ENCODE measurements at regions not wholly inside any gene's neighbourhood (a gene's known extent, or its start where the extent isn't known, plus 50 kb on each side); places are given as distances from the start of the nearest gene placed in this dataset.

DNA sequence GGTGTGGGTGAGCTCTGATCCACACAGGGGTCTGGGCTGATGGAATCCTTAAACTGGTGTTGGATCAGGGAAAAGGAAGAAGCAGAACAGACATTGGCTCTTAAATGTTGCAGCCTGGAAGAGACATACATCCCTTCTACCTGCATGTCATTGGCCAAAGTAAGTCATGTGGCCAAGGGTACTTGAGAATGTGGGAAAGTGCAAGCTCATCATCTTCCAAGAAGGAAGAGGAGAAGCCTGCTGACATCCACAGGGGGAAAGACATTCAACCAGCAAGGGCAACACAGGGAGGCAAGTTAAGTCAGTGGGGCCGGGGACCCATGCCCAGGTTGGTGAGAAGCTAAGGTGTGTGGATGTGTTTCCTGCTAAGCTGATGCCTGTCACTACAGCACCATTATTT lies 272.8 kb upstream of the MKI67 start:
- Histone ChIP-seq H3K9me3 (ENCODE audit: insufficient read depth, low read depth, low read length) (no peaks in the 10 kb centered on the region), H3K27me3 (ENCODE audit: insufficient read depth, low read length) (no peaks in the 10 kb centered on the region), H3K4me1 (ENCODE audit: insufficient read depth, low read length) (no peaks in the 10 kb centered on the region), H3K27ac (ENCODE audit: low read depth, low read length) (no peak overlapping the region), H3K4me3 (ENCODE audit: low read length) (no peak overlapping the region), H3K9ac (ENCODE audit: low read depth, low read length) (no peak overlapping the region), H3K36me3 (ENCODE audit: insufficient read depth, low read length) (no peaks in the 10 kb centered on the region)
- 94% methylated on average over 1 of the region's 1 CpG for WGBS

DNA sequence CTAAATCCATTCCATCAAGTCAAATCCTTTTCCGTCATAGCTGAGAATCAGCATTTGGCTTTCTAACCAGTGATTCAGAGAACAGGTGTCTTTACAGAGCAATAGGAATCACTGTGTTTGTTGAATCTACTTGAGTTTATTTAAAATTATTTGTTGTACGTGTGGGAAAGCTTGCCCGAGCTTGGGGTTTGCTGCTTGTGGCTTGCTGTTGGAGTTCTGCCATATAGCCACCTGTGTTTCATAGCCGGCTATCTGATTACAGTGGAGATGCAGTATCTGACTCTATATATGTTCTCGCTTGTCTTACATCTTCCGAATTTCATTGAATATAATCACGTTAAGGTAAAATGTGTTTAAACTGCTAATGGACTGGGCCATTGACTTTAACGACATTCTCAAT lies 274.3 kb upstream of the MKI67 start:
- 87% methylated on average over 7 of the region's 8 CpGs for whole genome bisulfite sequencing
- H3K9me3 ChIP-seq (ENCODE audit: insufficient read depth, low read depth, low read length): no peaks in the 10 kb centered on the region
- H3K4me3 ChIP-seq (ENCODE audit: low read length): no peak overlapping the region
- no peaks in the 10 kb centered on the region for H3K4me1 ChIP-seq (ENCODE audit: insufficient read depth, low read length)
- H3K9ac ChIP-seq (ENCODE audit: low read depth, low read length): no peak overlapping the region
- H3K27me3 ChIP-seq (ENCODE audit: insufficient read depth, low read length): no peaks in the 10 kb centered on the region
- no peaks in the 10 kb centered on the region for H3K36me3 ChIP-seq (ENCODE audit: insufficient read depth, low read length)
- H3K27ac ChIP-seq (ENCODE audit: low read depth, low read length): no peak overlapping the region

DNA sequence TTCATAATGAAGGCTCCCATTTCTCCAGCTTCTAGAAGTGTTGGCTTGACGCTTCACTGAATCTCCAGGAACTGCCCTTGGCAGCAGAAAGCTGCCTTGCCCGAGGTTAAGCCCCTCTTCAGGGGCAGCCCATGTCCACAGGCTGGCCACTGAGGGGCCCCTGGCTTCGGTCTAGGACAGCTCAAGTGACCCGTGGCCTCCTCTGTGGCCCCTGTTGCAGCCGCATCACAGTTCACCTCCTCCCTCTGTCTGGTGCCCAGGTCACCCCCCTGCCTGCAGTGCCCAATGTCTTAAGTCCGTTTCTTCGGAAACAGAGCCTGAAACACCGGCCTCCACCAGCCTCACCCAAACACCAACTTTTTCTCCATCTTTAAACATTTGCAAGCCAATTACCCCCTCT lies 279.2 kb upstream of the MKI67 start:
- Histone ChIP-seq H3K4me3 (ENCODE audit: low read length) (no peak overlapping the region), H3K4me1 (ENCODE audit: insufficient read depth, low read length) (no peaks in the 10 kb centered on the region), H3K9ac (ENCODE audit: low read depth, low read length) (no peak overlapping the region), H3K27ac (ENCODE audit: low read depth, low read length) (no peak overlapping the region), H3K9me3 (ENCODE audit: insufficient read depth, low read depth, low read length) (no peaks in the 10 kb centered on the region), H3K27me3 (ENCODE audit: insufficient read depth, low read length) (no peaks in the 10 kb centered on the region), H3K36me3 (ENCODE audit: insufficient read depth, low read length) (no peaks in the 10 kb centered on the region)
- 95% methylated on average over 8 of the region's 8 CpGs for WGBS

DNA sequence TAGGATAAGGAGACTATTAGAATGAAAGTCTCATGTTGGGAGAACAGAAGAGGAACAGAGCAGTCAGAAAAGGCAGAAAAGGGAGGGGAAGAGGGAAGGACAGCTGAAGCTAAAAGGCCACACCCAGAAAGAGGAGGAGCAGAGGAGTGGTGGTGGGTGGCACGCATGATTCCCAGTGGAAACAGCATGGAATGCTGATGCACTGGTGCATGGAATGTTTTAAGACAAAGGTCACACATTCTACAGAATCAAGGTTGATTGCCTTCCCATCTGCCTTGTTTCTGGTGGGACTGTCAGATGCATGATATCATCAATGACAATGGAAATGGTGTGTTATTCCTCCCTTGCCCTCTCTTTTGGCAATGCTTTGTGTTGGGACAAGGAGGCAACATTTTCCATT lies 285.4 kb upstream of the MKI67 start:
- Histone ChIP-seq H3K36me3 (ENCODE audit: insufficient read depth, low read length) (no peaks in the 10 kb centered on the region), H3K4me1 (ENCODE audit: insufficient read depth, low read length) (no peaks in the 10 kb centered on the region), H3K27me3 (ENCODE audit: insufficient read depth, low read length) (no peaks in the 10 kb centered on the region), H3K27ac (ENCODE audit: low read depth, low read length) (no peak overlapping the region), H3K9ac (ENCODE audit: low read depth, low read length) (no peak overlapping the region), H3K9me3 (ENCODE audit: insufficient read depth, low read depth, low read length) (no peaks in the 10 kb centered on the region), H3K4me3 (ENCODE audit: low read length) (no peak overlapping the region)
- WGBS: 82% methylated on average over 1 of the region's 1 CpG

DNA sequence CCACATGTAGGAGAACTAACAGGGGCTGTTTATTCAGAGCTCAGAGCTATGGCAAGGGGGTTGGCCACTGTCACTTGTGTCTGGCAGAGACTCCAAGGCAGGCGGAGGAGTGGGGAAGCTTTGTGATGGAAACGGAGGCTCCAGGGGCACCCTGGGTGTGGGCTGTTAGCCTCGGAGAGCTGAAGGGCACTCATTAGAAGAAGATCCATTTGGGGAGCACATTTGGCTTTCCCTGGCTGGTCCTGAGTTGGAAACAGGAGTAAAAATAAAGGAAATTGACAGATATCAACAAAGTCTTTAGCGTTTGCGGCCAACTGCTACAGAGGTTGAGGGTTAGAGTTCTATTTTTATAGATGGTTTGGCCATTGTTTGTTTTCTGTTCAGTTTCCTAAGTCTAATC lies 288.3 kb upstream of the MKI67 start:
- no peaks in the 10 kb centered on the region for H3K36me3 ChIP-seq (ENCODE audit: insufficient read depth, low read length)
- no peaks in the 10 kb centered on the region for H3K9me3 ChIP-seq (ENCODE audit: insufficient read depth, low read depth, low read length)
- H3K4me1 ChIP-seq (ENCODE audit: insufficient read depth, low read length): no peaks in the 10 kb centered on the region
- H3K4me3 ChIP-seq (ENCODE audit: low read length): no peak overlapping the region
- H3K9ac ChIP-seq (ENCODE audit: low read depth, low read length): no peak overlapping the region
- WGBS: 71% methylated on average over 5 of the region's 5 CpGs
- no peak overlapping the region for H3K27ac ChIP-seq (ENCODE audit: low read depth, low read length)
- H3K27me3 ChIP-seq (ENCODE audit: insufficient read depth, low read length): no peaks in the 10 kb centered on the region

DNA sequence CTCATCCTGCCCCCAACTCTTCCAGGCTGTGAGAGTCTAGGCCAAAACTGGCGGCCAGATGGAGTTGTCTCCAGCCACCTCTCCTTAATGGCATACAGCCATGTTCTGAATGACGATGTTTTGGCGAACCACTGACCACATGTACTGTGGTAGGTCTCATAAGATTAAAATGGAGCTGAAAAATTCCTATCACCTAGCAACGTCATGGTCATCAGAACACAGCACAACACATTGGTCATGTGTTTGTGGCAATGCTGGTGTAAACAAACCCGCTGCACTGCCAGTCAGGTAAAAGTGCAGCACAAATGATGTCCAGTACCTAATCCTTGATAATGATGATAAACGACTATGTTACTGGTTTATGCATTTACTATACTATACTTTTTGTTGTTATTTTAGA lies 290.0 kb upstream of the MKI67 start:
- no peaks in the 10 kb centered on the region for H3K27me3 ChIP-seq (ENCODE audit: insufficient read depth, low read length)
- H3K9me3 ChIP-seq (ENCODE audit: insufficient read depth, low read depth, low read length): no peaks in the 10 kb centered on the region
- no peak overlapping the region for H3K9ac ChIP-seq (ENCODE audit: low read depth, low read length)
- H3K4me1 ChIP-seq (ENCODE audit: insufficient read depth, low read length): no peaks in the 10 kb centered on the region
- WGBS: 94% methylated on average over 5 of the region's 6 CpGs
- no peak overlapping the region for H3K4me3 ChIP-seq (ENCODE audit: low read length)
- H3K27ac ChIP-seq (ENCODE audit: low read depth, low read length): no peak overlapping the region
- no peaks in the 10 kb centered on the region for H3K36me3 ChIP-seq (ENCODE audit: insufficient read depth, low read length)

DNA sequence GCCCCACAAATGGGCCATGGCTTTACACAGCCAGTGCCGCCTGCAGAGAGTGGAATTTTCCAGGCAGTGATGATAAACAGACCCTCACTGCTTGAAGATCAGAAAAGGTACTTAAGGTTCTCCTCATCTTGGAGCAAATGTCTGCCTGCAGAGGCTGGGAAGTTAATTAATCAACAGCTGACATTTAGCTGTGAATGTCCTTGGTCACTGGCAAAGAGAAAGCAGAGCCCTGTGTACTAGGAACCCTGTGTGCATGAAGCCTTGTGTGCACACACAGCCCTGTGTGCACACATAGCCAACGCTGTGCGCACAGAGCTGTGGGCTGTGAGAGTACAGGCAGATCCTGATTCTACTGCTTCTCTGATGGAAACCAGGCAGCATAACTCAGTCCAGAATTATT lies 291.6 kb upstream of the MKI67 start:
- no peak overlapping the region for H3K4me3 ChIP-seq (ENCODE audit: low read length)
- no peaks in the 10 kb centered on the region for H3K4me1 ChIP-seq (ENCODE audit: insufficient read depth, low read length)
- H3K9ac ChIP-seq (ENCODE audit: low read depth, low read length): no peak overlapping the region
- H3K27ac ChIP-seq (ENCODE audit: low read depth, low read length): no peak overlapping the region
- no peaks in the 10 kb centered on the region for H3K36me3 ChIP-seq (ENCODE audit: insufficient read depth, low read length)
- H3K9me3 ChIP-seq (ENCODE audit: insufficient read depth, low read depth, low read length): no peaks in the 10 kb centered on the region
- WGBS: 94% methylated on average over 3 of the region's 3 CpGs
- no peaks in the 10 kb centered on the region for H3K27me3 ChIP-seq (ENCODE audit: insufficient read depth, low read length)

DNA sequence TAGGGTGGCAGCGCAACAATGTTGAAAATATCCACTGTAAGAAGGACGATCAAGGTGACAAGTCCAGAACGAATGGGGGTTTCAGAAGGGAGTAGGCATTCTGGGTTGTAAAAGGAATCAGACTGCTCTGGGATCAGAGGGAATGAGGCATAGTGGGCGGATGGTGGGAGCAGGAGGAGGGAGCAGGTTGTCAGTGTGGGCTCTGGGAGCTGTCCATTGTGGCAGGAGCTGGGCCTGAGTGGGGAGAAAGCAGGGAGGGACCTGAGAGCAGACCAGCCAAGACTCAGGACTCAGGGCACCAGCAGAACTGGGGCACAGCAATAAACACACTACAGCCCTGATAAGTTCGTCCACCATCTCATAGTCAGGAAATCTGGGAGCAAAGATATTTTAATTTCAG lies 292.6 kb upstream of the MKI67 start:
- 89% methylated on average over 5 of the region's 5 CpGs for WGBS
- Histone ChIP-seq H3K9me3 (ENCODE audit: insufficient read depth, low read depth, low read length) (no peaks in the 10 kb centered on the region), H3K27ac (ENCODE audit: low read depth, low read length) (no peak overlapping the region), H3K27me3 (ENCODE audit: insufficient read depth, low read length) (no peaks in the 10 kb centered on the region), H3K36me3 (ENCODE audit: insufficient read depth, low read length) (no peaks in the 10 kb centered on the region), H3K9ac (ENCODE audit: low read depth, low read length) (no peak overlapping the region), H3K4me3 (ENCODE audit: low read length) (no peak overlapping the region), H3K4me1 (ENCODE audit: insufficient read depth, low read length) (no peaks in the 10 kb centered on the region)

DNA sequence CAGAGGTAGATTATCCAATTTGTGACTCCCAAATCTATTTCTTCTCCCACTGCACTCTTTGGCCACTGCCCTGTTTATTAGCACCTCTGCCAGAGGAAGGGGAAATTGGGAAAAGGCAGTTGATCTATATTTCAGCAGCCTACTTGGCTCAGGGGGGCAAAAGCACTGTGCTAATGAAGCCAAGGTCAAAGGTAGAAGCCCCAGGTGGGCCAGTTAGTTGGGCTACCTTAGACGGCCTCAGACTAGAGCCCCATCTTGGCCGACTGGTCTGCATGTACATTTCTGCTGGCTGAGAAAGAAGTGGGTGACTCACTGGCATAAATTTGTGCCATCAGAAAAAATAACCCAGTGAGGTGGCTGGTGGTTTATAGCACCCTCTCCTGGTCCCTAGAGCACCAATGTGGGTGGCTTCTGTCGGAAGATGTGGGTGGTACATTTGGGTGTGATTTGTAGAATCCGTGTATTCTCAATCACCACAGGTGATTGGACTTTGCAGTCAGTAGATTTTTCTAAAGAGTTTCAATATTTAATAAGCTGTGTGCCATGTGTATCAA lies 293.3 kb upstream of the MKI67 start:
- Histone ChIP-seq H3K9ac (ENCODE audit: low read depth, low read length) (no peak overlapping the region), H3K27ac (ENCODE audit: low read depth, low read length) (no peak overlapping the region), H3K4me1 (ENCODE audit: insufficient read depth, low read length) (no peaks in the 10 kb centered on the region), H3K4me3 (ENCODE audit: low read length) (no peak overlapping the region), H3K27me3 (ENCODE audit: insufficient read depth, low read length) (no peaks in the 10 kb centered on the region), H3K36me3 (ENCODE audit: insufficient read depth, low read length) (no peaks in the 10 kb centered on the region), H3K9me3 (ENCODE audit: insufficient read depth, low read depth, low read length) (no peaks in the 10 kb centered on the region)
- 92% methylated on average over 4 of the region's 4 CpGs for WGBS

DNA sequence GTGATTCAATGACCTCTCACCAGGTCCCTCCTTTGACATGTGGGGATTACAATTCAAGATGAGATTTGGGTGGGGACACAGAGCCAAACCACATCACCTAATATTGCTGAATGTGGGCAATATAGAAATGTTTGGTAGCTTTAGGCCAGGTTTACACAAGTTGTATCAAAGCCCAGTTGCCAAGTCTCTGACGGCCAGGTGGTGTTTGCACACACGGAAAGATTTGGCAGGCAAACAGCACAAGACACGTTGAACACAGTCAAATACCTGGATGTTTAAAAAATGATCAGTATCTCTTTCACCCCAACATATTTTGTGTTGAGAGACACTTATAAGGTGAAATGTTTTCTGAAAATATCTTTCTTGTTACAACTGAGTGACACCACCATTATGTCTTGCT lies 294.4 kb upstream of the MKI67 start:
- H3K27me3 ChIP-seq (ENCODE audit: insufficient read depth, low read length): no peaks in the 10 kb centered on the region
- no peak overlapping the region for H3K9ac ChIP-seq (ENCODE audit: low read depth, low read length)
- 84% methylated on average over 3 of the region's 3 CpGs for WGBS
- no peaks in the 10 kb centered on the region for H3K36me3 ChIP-seq (ENCODE audit: insufficient read depth, low read length)
- no peaks in the 10 kb centered on the region for H3K4me1 ChIP-seq (ENCODE audit: insufficient read depth, low read length)
- H3K27ac ChIP-seq (ENCODE audit: low read depth, low read length): no peak overlapping the region
- H3K9me3 ChIP-seq (ENCODE audit: insufficient read depth, low read depth, low read length): no peaks in the 10 kb centered on the region
- H3K4me3 ChIP-seq (ENCODE audit: low read length): no peak overlapping the region

DNA sequence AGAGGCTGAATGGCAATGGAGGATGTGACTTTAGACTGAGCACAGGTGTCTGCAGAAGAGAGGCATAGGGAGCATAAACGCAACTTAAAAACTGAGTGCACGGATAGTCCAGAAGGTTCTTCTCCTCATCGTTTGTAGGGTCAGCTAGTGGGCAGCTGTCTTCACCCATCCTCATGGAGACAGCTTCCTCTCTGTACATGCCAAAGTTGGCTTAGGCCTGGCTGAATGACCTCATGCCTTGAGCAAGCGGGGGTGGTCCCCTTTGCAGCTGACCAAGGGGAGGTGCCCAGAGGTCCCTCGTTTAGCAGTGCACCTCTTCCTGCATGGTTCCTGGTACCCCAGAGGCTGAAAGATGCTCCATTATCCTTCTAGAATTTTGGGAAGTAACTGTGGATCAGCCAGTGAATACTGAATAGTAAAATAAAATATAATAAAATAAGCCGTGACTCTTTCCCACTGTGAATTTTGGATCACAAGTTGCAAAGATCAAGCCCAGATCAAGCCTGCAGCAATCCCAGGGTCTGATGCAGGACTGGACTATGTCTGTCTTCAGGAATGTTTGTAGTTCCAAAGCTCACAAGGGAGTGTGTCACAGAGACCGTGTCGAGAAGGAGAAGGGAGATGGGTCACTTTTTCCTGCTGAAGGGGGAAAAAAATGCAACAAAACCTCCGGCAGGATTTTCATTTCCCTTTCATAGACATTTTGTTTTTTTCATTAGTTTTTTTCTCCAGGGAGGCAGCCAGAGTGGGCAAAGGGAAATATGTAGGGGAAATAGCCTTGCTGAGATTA lies 295.3 kb upstream of the MKI67 start:
- no peak overlapping the region for H3K9ac ChIP-seq (ENCODE audit: low read depth, low read length)
- no peak overlapping the region for H3K27ac ChIP-seq (ENCODE audit: low read depth, low read length)
- no peaks in the 10 kb centered on the region for H3K36me3 ChIP-seq (ENCODE audit: insufficient read depth, low read length)
- H3K9me3 ChIP-seq (ENCODE audit: insufficient read depth, low read depth, low read length): no peaks in the 10 kb centered on the region
- H3K4me1 ChIP-seq (ENCODE audit: insufficient read depth, low read length): no peaks in the 10 kb centered on the region
- 91% methylated on average over 8 of the region's 9 CpGs for WGBS
- H3K27me3 ChIP-seq (ENCODE audit: insufficient read depth, low read length): no peaks in the 10 kb centered on the region
- no peak overlapping the region for H3K4me3 ChIP-seq (ENCODE audit: low read length)

DNA sequence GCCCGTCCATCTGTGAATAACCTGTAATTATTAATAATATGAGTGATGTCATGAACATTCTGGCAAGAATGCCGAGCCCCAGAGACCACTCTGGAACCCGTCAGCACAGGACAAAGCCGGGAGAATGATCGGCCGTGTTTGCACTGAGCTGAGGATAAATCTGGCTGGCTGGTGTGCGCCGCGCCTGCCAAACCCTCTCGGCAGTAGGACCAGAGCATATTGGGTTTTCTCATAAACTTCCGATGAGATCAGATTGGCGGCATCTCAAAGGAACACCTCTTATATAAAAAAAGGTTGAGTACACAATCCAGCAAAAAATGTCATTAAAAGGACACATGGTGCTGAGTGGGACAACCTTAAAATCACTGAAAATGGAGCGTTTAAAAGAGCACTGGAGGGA lies 296.0 kb upstream of the MKI67 start:
- 95% methylated on average over 13 of the region's 13 CpGs for WGBS
- Histone ChIP-seq H3K4me3 (ENCODE audit: low read length) (no peak overlapping the region), H3K36me3 (ENCODE audit: insufficient read depth, low read length) (no peaks in the 10 kb centered on the region), H3K9ac (ENCODE audit: low read depth, low read length) (no peak overlapping the region), H3K27ac (ENCODE audit: low read depth, low read length) (no peak overlapping the region), H3K4me1 (ENCODE audit: insufficient read depth, low read length) (no peaks in the 10 kb centered on the region), H3K27me3 (ENCODE audit: insufficient read depth, low read length) (no peaks in the 10 kb centered on the region), H3K9me3 (ENCODE audit: insufficient read depth, low read depth, low read length) (no peaks in the 10 kb centered on the region)
